Stimulated activated CD4-positive, alpha-beta T cell treated with anti-CD3 and anti-CD28 coated beads, Interleukin-2, amount 100 ng/mL, for 24 hours (primary cell): ENCODE measurements at regions not wholly inside any gene's neighbourhood (a gene's known extent, or its start where the extent isn't known, plus 50 kb on each side); places are given as distances from the start of the nearest gene placed in this dataset.

Experiments used
- DNase-seq, 2 donors: peaks; one replicate each; pipeline ENCODE4 v3.0.0-alpha.2; 2020

GRCh38 chr9:14031810-14032209, 282.1 kb downstream of the NFIB start:
- DNase-seq = no peak

DNA sequence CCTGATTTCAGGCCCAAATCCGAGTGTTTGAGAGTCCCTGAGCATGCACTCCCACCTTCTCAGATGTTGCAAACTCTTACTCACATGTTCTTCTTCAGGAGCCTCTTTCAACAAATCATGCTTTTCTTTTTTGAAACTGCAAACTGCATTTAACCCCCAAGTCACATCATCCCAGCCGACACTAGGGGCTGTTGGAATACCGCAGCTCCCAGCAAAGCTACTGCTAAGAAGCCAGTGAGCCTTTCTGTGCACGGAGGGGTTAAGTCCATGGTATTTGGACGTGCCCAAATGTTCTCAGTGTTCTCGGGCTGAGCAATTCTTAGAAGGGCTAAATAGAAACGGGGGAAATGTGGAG, 282.9 kb downstream of the NFIB start:
- no peak for DNase-seq

- no peak for DNase-seq
Observed at GRCh38 chr9:14030375-14031059, 283.4 kb downstream of the NFIB start.

DNA sequence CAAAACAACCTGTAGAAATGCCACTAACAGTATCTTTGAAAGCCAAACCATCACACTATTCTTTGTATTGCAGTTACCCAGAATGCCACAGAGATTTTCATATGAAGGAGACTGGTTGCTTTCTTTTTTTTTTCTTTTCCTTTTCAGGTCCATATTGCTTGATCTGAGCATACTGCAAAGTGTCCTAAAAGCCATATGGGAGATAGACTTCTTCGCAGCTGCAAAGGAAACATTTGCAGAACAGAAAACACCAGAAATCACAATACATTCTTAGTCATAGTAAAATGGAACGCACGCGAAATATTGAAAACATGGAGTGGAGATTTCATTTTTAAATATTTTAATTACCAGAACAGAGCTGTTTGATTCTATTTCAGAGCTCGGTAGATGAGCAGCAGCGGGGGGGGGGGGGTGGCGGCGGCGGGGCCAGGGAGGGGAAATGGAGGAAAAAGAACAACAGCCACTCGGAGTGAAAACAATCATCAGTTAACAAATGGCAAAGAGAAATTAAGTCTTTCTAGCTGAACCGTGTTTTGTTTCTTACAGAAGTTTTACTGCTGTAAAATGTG, 284.1 kb downstream of the NFIB start:
- DNase-seq = no peak

GRCh38 chr9:14027116-14027800, 286.7 kb downstream of the NFIB start:
- DNase-seq = no peak

DNA sequence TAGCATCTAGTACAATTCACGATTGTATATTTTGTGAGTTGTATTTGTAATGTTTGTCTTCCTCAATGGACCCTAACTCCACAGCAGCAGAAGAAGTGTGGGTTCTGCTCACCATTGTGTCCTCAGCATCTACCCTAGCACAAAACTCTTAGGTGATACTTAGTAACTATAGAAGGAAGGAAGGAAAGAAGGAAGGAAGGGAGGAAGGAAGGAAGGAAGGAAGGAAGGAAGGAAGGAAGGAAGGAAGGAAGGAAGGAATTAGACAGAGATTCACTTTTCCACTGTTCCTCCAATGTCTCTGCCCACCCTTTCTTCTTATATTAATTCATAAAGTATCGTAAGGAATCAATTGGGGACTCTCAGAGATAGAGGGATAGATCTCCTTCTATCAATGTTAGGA, 288.2 kb downstream of the NFIB start:
- no peak for DNase-seq

DNA sequence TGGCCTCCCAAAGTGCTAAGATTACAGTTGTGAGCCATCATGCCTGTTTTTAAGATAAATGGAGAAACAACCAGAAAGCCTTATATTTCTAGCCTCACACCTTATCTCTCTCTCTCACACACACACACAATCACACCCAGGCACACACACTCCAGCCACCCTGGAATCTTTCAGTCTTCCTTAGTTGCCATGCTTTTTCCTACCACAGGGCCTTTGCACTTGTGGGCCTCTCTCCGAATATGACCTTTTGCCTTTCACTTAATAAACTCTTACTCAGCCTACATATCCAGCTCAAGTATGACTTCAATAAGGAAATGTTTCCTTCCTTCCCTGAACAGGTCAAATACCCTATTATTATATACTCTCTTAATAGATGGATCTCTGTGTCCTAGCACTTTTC, 290.7 kb downstream of the NFIB start:
- DNase-seq = no peak

DNA sequence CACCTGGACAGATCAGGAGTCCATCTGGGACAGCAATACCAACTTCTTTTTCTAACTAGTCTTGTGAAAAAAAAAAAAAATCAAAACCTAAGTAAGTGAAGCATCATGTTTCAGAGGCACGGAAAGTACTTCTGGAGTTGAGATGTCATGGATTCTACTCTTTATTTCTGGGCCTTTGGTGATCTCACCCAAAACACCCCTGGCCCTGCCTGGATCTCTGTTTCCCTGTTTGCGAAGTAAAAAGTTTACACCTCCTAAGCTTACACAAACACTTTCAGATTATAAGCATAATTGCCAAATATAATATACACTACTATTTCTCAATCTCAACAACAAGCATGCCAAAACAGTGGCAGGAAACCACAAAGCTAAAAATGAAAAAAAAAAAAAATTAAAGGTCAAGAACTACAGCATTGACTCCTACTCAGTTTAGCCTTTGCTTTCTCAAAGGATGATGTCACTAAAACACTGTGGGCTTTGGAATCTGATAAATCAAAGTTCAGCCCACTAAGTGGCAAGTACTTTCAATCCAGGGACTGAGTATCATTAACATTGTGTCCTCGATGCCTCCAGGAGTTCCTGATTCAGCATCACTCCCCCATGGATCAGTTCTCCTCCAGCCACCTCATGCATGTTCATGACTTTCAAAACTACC, 291.9 kb downstream of the NFIB start:
- no peak for DNase-seq

DNA sequence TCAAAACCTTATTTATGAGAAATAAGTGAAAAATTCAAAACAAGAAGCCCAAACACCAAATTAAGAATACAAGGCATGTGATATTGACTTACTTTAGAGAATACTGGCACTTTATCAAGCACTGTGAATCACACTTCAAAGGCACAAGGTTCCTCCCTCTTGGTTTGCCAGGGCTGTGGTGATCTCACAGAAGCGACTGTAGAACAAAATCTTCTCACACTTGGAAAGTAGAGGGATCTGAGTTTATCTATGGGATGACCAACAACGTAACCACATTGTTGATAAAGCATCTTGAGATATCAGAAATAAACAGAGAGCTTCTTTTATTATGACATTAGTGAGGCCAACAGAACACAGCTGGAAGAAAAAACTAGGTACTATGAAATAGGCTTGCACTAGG, 295.9 kb downstream of the NFIB start:
- no peak for DNase-seq

DNA sequence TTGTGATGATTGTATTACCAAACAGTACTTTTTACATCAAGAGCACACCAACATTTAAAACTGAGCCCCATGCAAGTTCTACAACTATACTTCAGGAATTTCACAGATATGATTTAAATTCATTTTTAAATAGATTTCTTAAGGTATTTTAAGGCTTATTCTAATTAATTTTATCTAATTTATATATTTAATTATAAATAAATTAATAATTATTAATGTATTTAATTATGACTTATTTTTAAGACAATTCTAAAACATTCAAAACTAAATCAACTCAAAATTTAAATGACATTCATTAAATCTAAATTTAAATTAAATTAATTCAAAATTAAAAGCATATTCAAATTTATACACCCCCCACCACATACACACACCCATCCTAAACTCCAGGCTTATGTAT, 299.2 kb downstream of the NFIB start:
- DNase-seq = no peak

DNA sequence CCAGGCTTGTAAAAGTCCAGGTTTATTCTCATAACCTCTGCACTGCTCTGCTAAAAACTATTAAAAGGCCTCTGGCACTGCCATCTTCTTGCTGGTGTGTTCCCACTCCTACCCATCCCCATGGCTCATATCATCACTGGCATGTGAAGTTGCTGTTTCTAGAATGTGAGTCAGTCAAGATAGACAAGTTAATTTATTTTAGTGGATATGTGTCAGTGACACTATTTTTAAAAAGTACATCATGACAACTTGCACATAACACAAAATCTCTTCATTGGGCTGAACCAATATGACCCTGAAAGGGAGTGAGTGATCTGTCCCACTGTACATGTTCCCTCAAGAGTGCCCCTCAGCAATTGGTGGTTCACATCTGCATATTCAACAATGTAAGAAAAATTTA, 299.7 kb downstream of the NFIB start:
- no peak for DNase-seq

DNA sequence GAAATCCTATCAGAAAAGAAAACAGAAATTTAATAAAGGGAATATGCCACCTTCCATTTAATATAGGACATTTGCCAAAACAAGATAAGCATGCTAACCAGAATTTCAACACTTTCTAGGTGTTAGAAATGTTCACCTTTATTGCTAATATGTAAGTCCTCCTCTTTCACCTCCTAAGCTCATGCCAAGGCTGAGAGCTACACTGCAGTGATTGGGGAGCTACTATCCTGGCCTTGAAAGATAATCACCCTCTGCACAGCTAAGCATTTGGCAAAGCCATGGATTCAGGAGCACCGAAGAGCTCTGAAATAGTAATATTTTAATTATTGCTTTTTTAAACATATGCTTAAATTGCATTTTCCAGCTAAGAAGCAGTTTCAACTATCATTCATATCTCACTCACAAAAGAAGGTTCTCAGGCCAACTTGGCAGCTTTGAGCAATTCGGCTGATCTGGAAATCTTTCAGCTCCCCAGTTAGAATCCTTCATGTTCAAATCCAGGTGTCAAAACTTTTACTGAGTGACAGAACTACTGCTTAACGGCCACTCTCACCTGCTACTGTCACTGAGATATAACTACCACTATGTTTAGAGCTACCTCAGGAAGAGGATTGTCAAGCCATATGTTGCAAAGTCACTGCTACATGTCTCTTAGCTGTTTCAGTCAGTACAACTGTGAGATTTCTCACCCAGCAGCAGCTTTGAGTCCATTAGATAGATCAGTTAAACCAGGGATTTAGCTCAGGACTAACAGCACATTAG, 302.0 kb downstream of the NFIB start:
- no peak for DNase-seq

- no peak for DNase-seq
Observed at GRCh38 chr9:14007190-14007769, 306.7 kb downstream of the NFIB start.

- DNase-seq = no peak
Observed at GRCh38 chr9:14006386-14007187, 307.4 kb downstream of the NFIB start.

- no peak for DNase-seq
Observed at GRCh38 chr9:14004110-14004509, 309.8 kb downstream of the NFIB start.

DNA sequence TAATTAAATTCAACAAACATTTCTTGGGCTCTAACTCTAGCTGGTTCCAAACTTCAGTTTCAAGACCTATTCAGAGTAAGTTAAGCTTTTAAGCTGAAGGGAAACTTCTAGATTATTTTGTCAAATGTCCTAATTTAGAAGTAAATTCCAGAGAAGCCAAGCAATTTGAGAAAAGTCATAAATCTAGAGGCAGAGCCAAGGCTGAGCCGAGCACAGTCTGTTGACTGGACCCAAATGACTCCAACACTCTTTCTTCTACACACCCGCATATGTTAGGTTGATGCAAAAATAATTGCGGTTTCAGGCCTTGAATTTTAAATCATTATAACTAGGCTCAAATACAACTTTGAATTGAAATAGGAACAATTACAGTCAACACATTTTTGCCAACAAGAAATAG, 319.7 kb downstream of the NFIB start:
- DNase-seq = no peak

GRCh38 chr9:13993632-13994185, 320.2 kb downstream of the NFIB start:
- no peak for DNase-seq

DNA sequence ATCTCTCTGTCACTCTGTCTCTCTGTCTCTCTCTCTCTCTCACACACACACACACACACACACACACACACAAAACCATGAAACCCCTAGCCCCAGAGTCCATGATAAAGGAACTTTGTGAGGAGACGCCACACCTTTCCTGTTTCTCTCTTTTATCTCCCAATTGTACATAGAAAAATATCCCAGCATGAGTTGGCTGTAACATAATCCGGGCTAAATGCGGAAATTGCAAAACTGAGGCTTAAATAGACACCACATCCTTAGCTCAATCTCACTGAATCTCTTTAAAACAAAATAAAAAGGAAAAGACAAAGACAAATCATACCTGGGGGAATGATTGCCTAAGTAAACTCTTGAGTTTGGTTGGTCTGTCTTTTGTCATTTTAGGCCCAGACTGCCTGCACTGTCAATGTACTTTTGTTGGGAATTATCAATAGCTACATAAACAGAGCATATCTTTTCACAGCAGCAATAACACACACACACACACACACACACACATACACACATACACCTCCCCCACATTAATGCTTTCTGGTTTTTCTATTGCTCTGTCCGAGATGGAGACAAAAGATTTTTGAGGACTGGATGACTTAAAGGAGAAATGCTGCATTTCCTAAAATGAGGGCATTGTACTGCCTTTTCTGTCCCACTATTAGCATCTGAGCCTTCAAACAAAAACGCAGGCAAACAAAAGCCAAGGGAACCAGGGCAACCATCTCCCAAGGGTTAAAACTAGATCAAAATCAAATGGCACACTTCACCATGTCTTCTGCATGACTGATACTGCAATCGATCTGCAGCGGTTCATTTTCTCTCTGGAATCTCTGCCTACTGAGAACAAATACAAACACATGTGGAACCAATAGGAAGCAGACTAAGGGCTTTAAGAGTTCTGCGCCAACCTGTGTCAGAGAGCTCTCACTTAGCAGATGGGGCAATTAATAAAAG, 321.5 kb downstream of the NFIB start:
- no peak for DNase-seq

DNA sequence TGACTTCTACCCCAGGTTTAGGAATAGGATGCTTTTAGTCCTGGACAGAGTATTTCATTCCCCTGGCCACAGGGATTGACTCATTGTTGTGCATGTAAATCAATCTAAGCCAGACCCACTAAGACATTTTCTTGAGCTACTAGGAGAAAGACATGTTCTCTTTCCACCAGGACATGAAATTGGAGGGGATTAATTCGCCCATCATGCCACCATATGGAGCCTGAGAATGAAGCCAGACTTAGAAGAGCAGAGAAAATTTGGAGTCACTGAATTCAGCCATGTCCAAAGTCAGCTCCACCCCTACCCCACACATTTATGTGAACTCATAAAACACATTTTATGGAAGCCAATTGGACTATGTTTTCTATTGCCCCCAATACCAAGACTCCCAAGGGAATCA, 322.5 kb downstream of the NFIB start:
- DNase-seq = no peak

- DNase-seq = no peak
Observed at GRCh38 chr9:13990994-13991393, 322.9 kb downstream of the NFIB start.

- DNase-seq = no peak
Observed at GRCh38 chr9:13990331-13990730, 323.6 kb downstream of the NFIB start.
